ENCODE measurements at regions not wholly inside any gene's neighbourhood (a gene's known extent, or its start where the extent isn't known, plus 50 kb on each side); places are given as distances from the start of the nearest gene placed in this dataset.

DNA sequence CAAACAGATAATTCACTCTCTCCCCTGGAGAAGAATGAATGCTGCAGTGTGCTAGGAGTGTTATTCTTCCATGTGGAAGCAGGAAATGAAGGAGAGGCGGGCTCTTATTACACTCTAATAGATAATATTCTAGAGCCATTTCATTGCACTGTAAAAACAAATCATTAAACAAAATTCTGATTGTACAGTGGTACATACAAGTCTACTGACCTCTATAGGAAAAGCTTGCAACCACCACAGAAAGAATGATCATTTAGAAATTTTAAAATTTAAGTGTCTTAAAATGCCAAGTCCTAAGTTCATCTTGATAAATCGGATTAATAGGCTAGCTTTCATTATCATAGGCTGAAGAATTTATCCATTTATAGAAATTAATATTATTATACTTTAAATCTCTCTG, 960.3 kb upstream of the LRRN3 start:
- Histone ChIP-seq H3K27ac (ENCODE audit: insufficient read depth, low read length) (no peak overlapping the region), H3K9me1 (ENCODE audit: insufficient read depth, low read length) (no peaks in the 10 kb centered on the region), H4K8ac (ENCODE audit: low read depth in 2 of 2, low read length in 2 of 2) (no peak overlapping the region), H2BK15ac (ENCODE audit: low read depth, low read length) (no peak overlapping the region), H3K4me3 (ENCODE audit: insufficient read depth, low read depth, low read length) (no peak overlapping the region), H4K20me1 (ENCODE audit: insufficient read depth, low read length) (no peaks in the 10 kb centered on the region), H3K4ac (ENCODE audit: low read depth, low read length) (no peak overlapping the region), H3K36me3 (ENCODE audit: control insufficient read depth, insufficient read depth, low read length) (no peaks in the 10 kb centered on the region), H3K18ac (ENCODE audit: low read depth, low read length) (no peak overlapping the region), H2BK120ac (ENCODE audit: low read depth, low read length) (no peak overlapping the region), H2BK5ac (ENCODE audit: low read depth, low read length, poor library complexity, severe bottlenecking) (no peak overlapping the region), H3K9me3 (ENCODE audit: control insufficient read depth, insufficient read depth, low read length) (no peaks in the 10 kb centered on the region), H3K4me1 (ENCODE audit: control insufficient read depth, insufficient read depth, low read length) (no peaks in the 10 kb centered on the region), H2BK20ac (ENCODE audit: low read depth, low read length) (no peak overlapping the region), H3K4me2 (ENCODE audit: low read depth, low read length) (no peak overlapping the region), H3K79me1 (ENCODE audit: low read depth in 1 of 2, low read length in 2 of 2) (no peaks in the 10 kb centered on the region), H4K91ac (ENCODE audit: insufficient read depth, low read depth, low read length) (no peak overlapping the region), H2AFZ (replicated peaks; ENCODE audit: low read length, poor library complexity) (no peak overlapping the region), H3K23ac (ENCODE audit: low read depth, low read length) (no peak overlapping the region), H2AK5ac (ENCODE audit: low read depth, low read length) (no peak overlapping the region), H3K14ac (replicated peaks; ENCODE audit: low read depth, low read length) (no peak overlapping the region), H3K9ac (ENCODE audit: low read depth, low read length) (no peak overlapping the region), H4K5ac (ENCODE audit: low read depth, low read length) (no peak overlapping the region), H3K27me3 (ENCODE audit: control insufficient read depth, insufficient read depth, low read length) (no peaks in the 10 kb centered on the region), H2AK9ac (replicated peaks; ENCODE audit: low read depth, low read length, poor library complexity) (no peak overlapping the region), H3K56ac (ENCODE audit: extremely low read depth, insufficient read depth, low read length) (no peak overlapping the region)
- in situ Hi-C loops (cut with MboI; ENCODE audit: low sequenced_read_pairs) (no loop called here), dilution Hi-C loops (cut with HindIII; ENCODE audit: low sequenced_read_pairs, unreplicated experiment) (no loop called here), intact Hi-C loops (cut with micrococcal nuclease) (no loop called here)
- peak; percentile 14; the same call in 1 of the 2 replicates for ATAC-seq (ENCODE audit: low read depth)
- CTCF ChIA-PET: interaction anchor here (1.0 kb wide), 1 partner anchor 8 kb away, joined by 3 read pairs; no protein-coding TSS in a partner anchor
- no CpG with 5 or more reads among the region's 2 CpGs for WGBS, 2 experiments (ENCODE audit: extremely low coverage in 2 of 2, insufficient read length in 1 of 2)
- POLR2A ChIA-PET (ENCODE audit: unreplicated experiment): no interaction called here
- peak; percentile 31; the same call in 1 of the 2 replicates for TF ChIP-seq CTCF (conservative IDR thresholded peaks at IDR 0.05; ENCODE audit: low read depth, low read length)
- TF ChIP-seq NFE2L2 (IDR thresholded peaks at IDR 0.05; ENCODE audit: low read depth, low read length): no peak
- TF ChIP-seq, protein P1, sequence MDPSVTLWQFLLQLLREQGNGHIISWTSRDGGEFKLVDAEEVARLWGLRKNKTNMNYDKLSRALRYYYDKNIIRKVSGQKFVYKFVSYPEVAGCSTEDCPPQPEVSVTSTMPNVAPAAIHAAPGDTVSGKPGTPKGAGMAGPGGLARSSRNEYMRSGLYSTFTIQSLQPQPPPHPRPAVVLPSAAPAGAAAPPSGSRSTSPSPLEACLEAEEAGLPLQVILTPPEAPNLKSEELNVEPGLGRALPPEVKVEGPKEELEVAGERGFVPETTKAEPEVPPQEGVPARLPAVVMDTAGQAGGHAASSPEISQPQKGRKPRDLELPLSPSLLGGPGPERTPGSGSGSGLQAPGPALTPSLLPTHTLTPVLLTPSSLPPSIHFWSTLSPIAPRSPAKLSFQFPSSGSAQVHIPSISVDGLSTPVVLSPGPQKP (IDR thresholded peaks at IDR 0.05; ENCODE audit: borderline replicate concordance, low read depth, low read length): no peak
- no peak for TF ChIP-seq RAD21 (IDR thresholded peaks at IDR 0.05; ENCODE audit: low read length)
- DNase-seq: peak; percentile 5
- BruUV-seq (replicated peaks): no TSS peak
